Hematopoietic multipotent progenitor cell treated with erythropoietin and hydrocortisone succinate and interleukin-3 and kit ligand, for 4 days (in vitro differentiated cells): ENCODE measurements at regions not wholly inside any gene's neighbourhood (a gene's known extent, or its start where the extent isn't known, plus 50 kb on each side); places are given as distances from the start of the nearest gene placed in this dataset.
A peak's percentile ranks its signal among the peaks of the same experiment; 100 is the strongest.

Experiments used
- DNase-seq: peaks from one replicate; pipeline ENCODE4 v3.0.0-alpha.2; 2015

DNA sequence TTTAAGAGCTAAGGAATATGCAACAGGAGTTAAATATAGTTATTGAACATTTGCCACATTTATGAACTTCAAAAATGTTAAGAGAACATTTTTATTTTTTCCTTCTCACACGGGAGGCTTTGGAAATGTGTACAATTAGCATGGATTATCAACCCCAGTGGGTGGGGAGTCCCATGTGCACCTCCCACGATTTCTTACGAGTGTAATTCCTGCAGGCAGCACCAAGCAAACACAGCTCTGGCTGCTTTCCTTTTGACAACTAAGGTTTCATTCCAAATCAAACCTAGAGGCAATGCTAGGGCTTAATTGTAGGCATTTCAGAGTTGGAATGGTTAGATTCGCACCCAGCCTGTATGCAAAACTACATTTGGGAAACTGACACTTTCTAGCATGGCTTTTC, 460.9 kb downstream of the METTL15 start:
- no peak for DNase-seq

DNA sequence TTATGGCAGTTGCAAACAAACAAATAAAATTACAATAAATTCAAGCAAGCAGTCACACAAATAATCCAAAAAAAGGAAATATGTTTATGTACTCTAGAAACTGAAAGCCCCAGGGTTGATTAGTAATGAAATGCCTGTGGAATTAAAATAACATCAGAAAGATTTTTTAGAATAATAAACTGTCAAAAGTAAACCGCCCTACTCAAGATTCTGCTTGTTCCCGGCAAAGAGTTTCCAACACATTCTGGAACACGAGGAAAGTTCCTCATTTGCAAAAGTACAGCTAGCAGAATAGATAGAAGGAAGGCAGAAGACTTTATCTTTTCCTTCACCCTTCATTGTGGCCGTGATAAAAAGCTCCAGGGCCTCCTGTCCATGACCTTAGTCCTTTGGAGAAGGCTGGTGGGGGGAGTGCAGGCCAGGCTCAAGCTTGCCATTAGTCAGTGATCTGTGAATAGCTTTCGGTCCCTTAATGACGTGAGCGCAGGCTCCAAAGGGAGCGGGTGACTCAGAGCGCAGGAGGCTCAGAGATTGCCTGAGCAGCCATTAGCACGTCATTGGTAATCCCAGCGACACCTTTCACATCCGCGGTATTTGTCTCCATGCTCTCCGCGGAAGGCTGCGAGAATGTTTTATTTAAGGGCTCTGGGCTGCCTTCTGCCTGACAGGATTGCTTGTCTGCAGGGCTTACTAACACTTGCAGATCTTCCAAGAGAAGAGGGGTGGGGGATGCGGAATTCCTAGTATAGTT, 458.3 kb downstream of the METTL15 start:
- DNase-seq = peak; percentile 0

GRCh38 chr11:28559492-28559891, 451.3 kb downstream of the METTL15 start:
- no peak for DNase-seq

DNA sequence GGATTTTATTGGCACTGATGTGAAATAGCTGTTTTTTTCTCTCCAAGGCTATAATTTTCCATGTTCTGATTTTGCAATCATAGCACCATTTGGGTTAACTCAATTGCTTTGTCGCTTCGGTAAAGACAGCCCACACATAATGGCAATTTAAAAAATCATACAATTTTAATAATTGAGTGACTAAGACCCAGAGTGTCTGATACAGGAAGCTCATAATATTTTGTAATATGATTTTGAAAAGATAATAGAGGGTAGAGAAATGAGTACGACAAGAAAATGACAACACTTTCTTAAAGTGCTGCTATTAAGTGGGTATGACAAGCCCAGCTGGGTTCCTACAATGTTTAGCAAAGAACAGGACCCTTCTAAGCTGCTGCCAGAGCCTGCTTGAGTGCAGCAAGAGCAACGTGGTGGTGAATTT, 439.1 kb downstream of the METTL15 start:
- DNase-seq = no peak

GRCh38 chr11:28545536-28545935, 437.3 kb downstream of the METTL15 start:
- no peak for DNase-seq

- DNase-seq = no peak
These were observed 434.4 kb downstream of the METTL15 start for GRCh38 chr11:28542561-28542960.

DNA sequence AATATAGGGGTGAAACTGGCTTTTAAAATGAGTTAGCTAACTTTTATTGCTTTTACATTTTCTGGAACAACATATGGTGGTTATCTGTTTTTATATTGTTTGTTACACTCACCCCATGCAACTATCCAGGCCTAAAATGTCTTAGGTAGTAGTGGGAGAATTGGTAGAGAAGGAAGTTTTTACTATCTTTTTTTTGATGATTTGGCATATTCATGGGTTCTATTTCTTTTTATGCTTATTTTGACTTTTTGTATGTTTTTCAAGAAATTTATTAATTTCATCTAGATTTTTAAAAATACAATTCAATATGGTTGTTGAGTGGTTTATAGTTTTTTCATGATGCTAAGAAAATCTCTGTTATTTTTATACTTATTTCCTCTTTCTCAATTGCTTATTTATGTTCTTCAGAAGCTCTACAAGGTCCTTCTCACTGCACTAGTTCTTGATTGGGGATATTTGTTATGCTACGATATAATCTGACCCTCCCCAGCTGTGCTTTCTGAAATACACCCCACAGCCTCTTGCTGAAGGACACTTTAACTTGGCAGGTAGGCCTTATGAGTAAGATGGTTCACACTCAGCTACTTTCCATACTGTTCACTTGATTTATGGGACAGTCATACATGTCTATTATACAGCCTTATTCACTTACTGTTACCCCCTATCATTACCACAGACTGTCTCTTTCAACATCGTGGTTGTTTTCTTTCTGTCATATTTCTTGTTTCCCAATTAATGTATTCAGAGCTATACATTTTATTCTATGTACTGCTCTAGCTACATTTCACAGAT, 431.2 kb downstream of the METTL15 start:
- no peak for DNase-seq

GRCh38 chr11:28537822-28538221, 429.6 kb downstream of the METTL15 start:
- no peak for DNase-seq

- DNase-seq = no peak
These were observed 428.5 kb downstream of the METTL15 start for GRCh38 chr11:28536504-28537267.

DNA sequence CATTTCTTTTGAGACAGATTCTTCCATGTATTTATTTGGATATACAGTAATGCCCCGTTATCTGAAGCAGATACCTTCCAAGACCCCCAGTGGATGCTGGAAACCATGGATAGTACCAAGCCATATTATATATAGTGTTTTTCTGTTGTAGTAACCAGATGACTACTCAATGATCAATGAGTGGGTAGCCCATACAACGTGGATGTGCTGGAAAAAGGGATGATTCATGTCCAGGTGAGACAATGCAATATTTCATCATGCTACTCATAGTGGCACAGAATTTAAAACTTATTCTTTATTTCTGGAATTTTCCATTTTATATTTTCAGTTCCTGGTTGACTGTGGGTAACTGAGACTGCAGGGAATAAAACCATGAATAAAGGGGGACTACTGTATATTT, 427.5 kb downstream of the METTL15 start:
- no peak for DNase-seq

GRCh38 chr11:28529540-28530410, 421.6 kb downstream of the METTL15 start:
- DNase-seq = peak; percentile 73

- no peak for DNase-seq
These were observed 420.9 kb downstream of the METTL15 start for GRCh38 chr11:28529046-28529445.

- DNase-seq = no peak
These were observed 420.0 kb downstream of the METTL15 start for GRCh38 chr11:28528217-28528616.

GRCh38 chr11:28526406-28526751, 418.2 kb downstream of the METTL15 start:
- DNase-seq = peak; percentile 13

GRCh38 chr11:28525636-28526405, 417.6 kb downstream of the METTL15 start:
- DNase-seq = no peak

DNA sequence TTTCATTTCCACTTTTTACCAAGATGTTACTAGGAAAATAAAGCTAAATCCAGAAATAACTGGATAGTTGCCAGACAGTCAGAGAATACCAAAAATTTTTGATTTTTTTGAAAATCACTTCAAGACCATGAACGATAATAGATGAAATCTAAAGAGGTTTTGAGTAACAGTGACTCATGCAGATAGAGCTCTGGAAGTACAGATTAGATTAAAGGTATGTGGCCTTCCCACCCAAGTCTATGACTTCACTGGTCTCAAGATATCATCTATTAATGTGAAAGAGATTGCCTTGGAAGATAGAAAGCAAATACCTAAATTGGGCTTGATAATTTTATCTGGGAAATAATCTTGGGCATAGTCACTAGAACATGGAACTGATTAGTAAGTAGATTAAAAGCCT, 415.9 kb downstream of the METTL15 start:
- DNase-seq = no peak

DNA sequence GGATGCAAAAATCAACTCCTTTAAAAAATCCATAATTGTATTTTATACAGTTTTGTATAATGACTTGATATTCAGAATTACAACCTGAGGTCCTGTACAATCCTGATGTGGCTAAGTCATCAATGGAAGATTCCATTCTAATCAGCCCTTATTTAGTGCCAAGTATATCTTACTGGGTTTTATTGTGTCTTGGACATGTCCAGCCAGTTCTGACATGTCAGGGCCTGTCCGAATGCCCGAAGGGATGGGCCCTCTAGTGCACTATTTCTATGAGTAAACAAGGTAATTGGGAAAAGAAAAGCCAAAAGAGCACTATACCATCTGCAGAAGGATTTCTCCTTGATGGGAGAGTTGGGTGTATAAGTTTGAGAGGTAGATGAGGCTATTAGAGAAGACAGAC, 412.9 kb downstream of the METTL15 start:
- no peak for DNase-seq

GRCh38 chr11:28520291-28520690, 412.1 kb downstream of the METTL15 start:
- DNase-seq = no peak

- DNase-seq = no peak
These were observed 410.6 kb downstream of the METTL15 start for GRCh38 chr11:28518825-28519224.

DNA sequence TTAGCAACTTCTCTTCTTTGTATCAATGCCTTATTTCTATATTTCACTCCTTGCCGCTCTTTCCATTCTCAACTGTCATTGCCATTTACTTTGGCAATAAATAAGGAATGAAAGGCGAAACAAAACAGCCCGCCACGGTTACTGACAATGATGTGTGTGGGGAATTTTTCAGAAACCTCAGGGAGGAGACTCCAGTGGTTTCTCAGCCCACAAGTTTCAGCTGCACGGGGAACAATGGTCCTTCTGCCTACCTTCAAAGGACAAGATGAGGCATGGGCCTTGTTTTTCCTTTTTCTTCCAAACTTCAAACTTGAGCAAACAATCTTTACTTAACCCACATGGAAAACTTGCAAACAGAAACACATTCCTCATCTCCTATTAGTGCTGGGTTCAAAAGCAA, 409.4 kb downstream of the METTL15 start:
- DNase-seq = no peak

GRCh38 chr11:28514391-28514790, 406.2 kb downstream of the METTL15 start:
- no peak for DNase-seq
